PC-9 (cell line): ENCODE measurements at regions not wholly inside any gene's neighbourhood (a gene's known extent, or its start where the extent isn't known, plus 50 kb on each side); places are given as distances from the start of the nearest gene placed in this dataset.
"Not testable (repeated sequence)": the region's sequence is repeated elsewhere in the genome, so short reads cannot be mapped to it uniquely, and the experiment has no call there.

Experiments used
- CTCF ChIP-seq: fragments of 200-600 bp; sonication (generic); conservative IDR thresholded peaks from 2 replicates; pipeline ENCODE4 v1.6.1; 2017; ENCODE audit warnings: mixed run types, antibody characterized with exemption, mild to moderate bottlenecking, moderate library complexity
- EZH2 ChIP-seq: fragments of 200-600 bp; sonication (generic); IDR thresholded peaks from 2 replicates; pipeline ENCODE4 v1.8.0; 2017; ENCODE audit warnings: antibody characterized with exemption, low read depth

GRCh38 chr5:27743383-27743979 lies 705.1 kb upstream of the CDH9 start:
- not testable (repeated sequence) for TF ChIP-seq CTCF, EZH2
